Fibroblast of lung (primary cell): ENCODE measurements at regions not wholly inside any gene's neighbourhood (a gene's known extent, or its start where the extent isn't known, plus 50 kb on each side); places are given as distances from the start of the nearest gene placed in this dataset.

Experiments used
- EZH2 ChIP-seq: IDR thresholded peaks from 2 replicates; pipeline ENCODE4 v1.5.1; 2012; ENCODE audit warnings: low read length, control low read depth, mild to moderate bottlenecking; ENCODE audit errors: missing control alignments
- TF ChIP-seq, protein P1 (sequence below), 2 donors: IDR thresholded peaks in 1 of 2; conservative IDR thresholded peaks in 1 of 2; 1 replicate in 1 of 2; 2 replicates in 1 of 2; pipeline ENCODE4 v1.5.1; 2011 to 2012; ENCODE audit warnings: low read length in 2 of 2, control low read depth in 1 of 2, inconsistent platforms in 1 of 2, low read depth in 1 of 2, mild to moderate bottlenecking in 1 of 2

DNA sequence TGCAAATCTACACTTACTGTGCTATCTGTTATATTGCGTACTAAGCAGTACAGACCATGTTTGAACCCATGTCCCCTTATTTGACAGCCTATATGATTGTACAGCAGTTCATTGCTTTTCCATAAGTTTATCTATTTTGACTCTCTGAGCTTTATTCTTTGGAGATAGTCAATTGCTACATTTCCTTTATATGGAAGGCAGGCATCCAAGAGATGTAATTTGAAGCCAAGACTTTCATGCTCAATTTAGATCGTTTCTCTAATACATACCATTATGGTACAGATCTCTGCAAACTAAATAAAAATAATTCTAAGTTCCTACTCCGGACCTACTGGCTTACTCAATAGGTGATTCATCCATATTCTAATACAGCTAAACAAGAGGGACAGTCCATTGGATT, 424.8 kb downstream of the TMEM38B start:
- TF ChIP-seq, protein P1, sequence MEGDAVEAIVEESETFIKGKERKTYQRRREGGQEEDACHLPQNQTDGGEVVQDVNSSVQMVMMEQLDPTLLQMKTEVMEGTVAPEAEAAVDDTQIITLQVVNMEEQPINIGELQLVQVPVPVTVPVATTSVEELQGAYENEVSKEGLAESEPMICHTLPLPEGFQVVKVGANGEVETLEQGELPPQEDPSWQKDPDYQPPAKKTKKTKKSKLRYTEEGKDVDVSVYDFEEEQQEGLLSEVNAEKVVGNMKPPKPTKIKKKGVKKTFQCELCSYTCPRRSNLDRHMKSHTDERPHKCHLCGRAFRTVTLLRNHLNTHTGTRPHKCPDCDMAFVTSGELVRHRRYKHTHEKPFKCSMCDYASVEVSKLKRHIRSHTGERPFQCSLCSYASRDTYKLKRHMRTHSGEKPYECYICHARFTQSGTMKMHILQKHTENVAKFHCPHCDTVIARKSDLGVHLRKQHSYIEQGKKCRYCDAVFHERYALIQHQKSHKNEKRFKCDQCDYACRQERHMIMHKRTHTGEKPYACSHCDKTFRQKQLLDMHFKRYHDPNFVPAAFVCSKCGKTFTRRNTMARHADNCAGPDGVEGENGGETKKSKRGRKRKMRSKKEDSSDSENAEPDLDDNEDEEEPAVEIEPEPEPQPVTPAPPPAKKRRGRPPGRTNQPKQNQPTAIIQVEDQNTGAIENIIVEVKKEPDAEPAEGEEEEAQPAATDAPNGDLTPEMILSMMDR (conservative IDR thresholded peaks at IDR 0.05 in 1 of 2, IDR thresholded peaks at IDR 0.05 in 1 of 2; ENCODE audit: low read depth in 1 of 2, low read length in 2 of 2) = no peak
- TF ChIP-seq EZH2 = no peak
